A673 (cell line): ENCODE measurements at regions not wholly inside any gene's neighbourhood (a gene's known extent, or its start where the extent isn't known, plus 50 kb on each side); places are given as distances from the start of the nearest gene placed in this dataset.

ENCODE experiments used
- CTCF ChIP-seq: fragments of 300-800, 200-600 bp; sonication (generic); conservative IDR thresholded peaks from 2 replicates; pipeline ENCODE4 v1.5.1; 2017; ENCODE audit warnings: low read depth, mild to moderate bottlenecking, antibody characterized with exemption, low read length, moderate library complexity, mixed read lengths
- EZH2 ChIP-seq: fragments of 200-600 bp; sonication (generic); IDR thresholded peaks from 2 replicates; pipeline ENCODE4 v1.6.1; 2017; ENCODE audit warnings: borderline replicate concordance, low read depth, mild to moderate bottlenecking, mixed read lengths, antibody characterized with exemption, low read length; ENCODE audit not compliant: poor library complexity, severe bottlenecking

- TF ChIP-seq CTCF (no peak), EZH2 (no peak)
Observed at GRCh38 chr2:64289251-64289650, 145.0 kb upstream of the PELI1 start.
